Progenitor cell of endocrine pancreas (in vitro differentiated cells): ENCODE measurements at regions not wholly inside any gene's neighbourhood (a gene's known extent, or its start where the extent isn't known, plus 50 kb on each side); places are given as distances from the start of the nearest gene placed in this dataset.
"Not testable (repeated sequence)": the region's sequence is repeated elsewhere in the genome, so short reads cannot be mapped to it uniquely, and the experiment has no call there.

Experiments used
- DNase-seq: peaks from one replicate; pipeline ENCODE4 v3.0.0; 2021; ENCODE audit warnings: low spot score; ENCODE audit not compliant: unreplicated experiment
- H3K27ac Mint-ChIP-seq: 2 replicates; pipeline ENCODE4 v1.8.0; 2021; ENCODE audit warnings: mild to moderate bottlenecking, moderate library complexity, mixed read lengths
- H3K27me3 Mint-ChIP-seq: 2 replicates; pipeline ENCODE4 v1.8.0; 2021; ENCODE audit warnings: mixed read lengths
- H3K36me3 Mint-ChIP-seq: 2 replicates; pipeline ENCODE4 v1.8.0; 2022; ENCODE audit warnings: mixed read lengths; ENCODE audit not compliant: insufficient read depth
- H3K4me1 Mint-ChIP-seq: 2 replicates; pipeline ENCODE4 v1.8.0; 2021; ENCODE audit warnings: low read depth, mixed read lengths
- H3K4me3 Mint-ChIP-seq: 2 replicates; pipeline ENCODE4 v1.8.0; 2021; ENCODE audit warnings: low read depth, mild to moderate bottlenecking, moderate library complexity, mixed read lengths
- H3K9me3 Mint-ChIP-seq: 2 replicates; pipeline ENCODE4 v1.8.0; 2021; ENCODE audit warnings: low read depth, mixed read lengths
- CTCF ChIP-seq: fragments of 200-600 bp; sonication (generic); IDR thresholded peaks from one replicate; pipeline ENCODE4 v1.5.0; 2021; ENCODE audit warnings: antibody characterized with exemption, mild to moderate bottlenecking; ENCODE audit not compliant: unreplicated experiment

GRCh38 chr12:75855360-75855759 lies 176.2 kb downstream of the PHLDA1 start:
- TF ChIP-seq CTCF = no peak
- Mint-ChIP-seq H3K4me1 (peaks cover 7% of the 10 kb centered on the region), H3K27me3 (no peaks in the 10 kb centered on the region), H3K36me3 (no peaks in the 10 kb centered on the region), H3K9me3 (no peaks in the 10 kb centered on the region), H3K27ac (no peak overlapping the region), H3K4me3 (no peak overlapping the region)
- no peak for DNase-seq

GRCh38 chr12:75854681-75855309 lies 176.8 kb downstream of the PHLDA1 start:
- H3K27ac Mint-ChIP-seq = no peak overlapping the region
- H3K36me3 Mint-ChIP-seq = no peaks in the 10 kb centered on the region
- H3K27me3 Mint-ChIP-seq = peaks cover under 1% of the 10 kb centered on the region
- no peak for TF ChIP-seq CTCF
- peaks cover 8% of the 10 kb centered on the region for H3K4me1 Mint-ChIP-seq
- H3K9me3 Mint-ChIP-seq = peaks cover under 1% of the 10 kb centered on the region
- no peak overlapping the region for H3K4me3 Mint-ChIP-seq
- no peak for DNase-seq

- DNase-seq, H3K9me3 Mint-ChIP-seq, H3K27ac Mint-ChIP-seq, H3K36me3 Mint-ChIP-seq, H3K27me3 Mint-ChIP-seq, H3K4me3 Mint-ChIP-seq: not testable (repeated sequence)
- peaks cover 12% of the 10 kb centered on the region for H3K4me1 Mint-ChIP-seq
Measured at GRCh38 chr12:75854137-75854536, 177.4 kb downstream of the PHLDA1 start.

- H3K27me3 Mint-ChIP-seq = peaks cover 2% of the 10 kb centered on the region
- H3K27ac Mint-ChIP-seq = no peak overlapping the region
- no peaks in the 10 kb centered on the region for H3K36me3 Mint-ChIP-seq
- peaks cover 2% of the 10 kb centered on the region for H3K9me3 Mint-ChIP-seq
- DNase-seq = no peak
- TF ChIP-seq CTCF = no peak
- peaks cover 15% of the 10 kb centered on the region for H3K4me1 Mint-ChIP-seq
- no peak overlapping the region for H3K4me3 Mint-ChIP-seq
Measured at GRCh38 chr12:75853626-75854025, 177.9 kb downstream of the PHLDA1 start.

GRCh38 chr12:75852956-75853355 lies 178.6 kb downstream of the PHLDA1 start:
- Mint-ChIP-seq H3K27me3 (peaks cover 2% of the 10 kb centered on the region), H3K9me3 (peaks cover 2% of the 10 kb centered on the region), H3K4me3 (no peak overlapping the region), H3K36me3 (no peaks in the 10 kb centered on the region), H3K4me1 (peaks cover 22% of the 10 kb centered on the region), H3K27ac (no peak overlapping the region)
- TF ChIP-seq CTCF = no peak
- no peak for DNase-seq

GRCh38 chr12:75852143-75852542 lies 179.4 kb downstream of the PHLDA1 start:
- Mint-ChIP-seq H3K4me3 (no peak overlapping the region), H3K36me3 (no peaks in the 10 kb centered on the region), H3K9me3 (peaks cover 2% of the 10 kb centered on the region), H3K27me3 (peaks cover 2% of the 10 kb centered on the region), H3K4me1 (peaks cover 25% of the 10 kb centered on the region), H3K27ac (no peak overlapping the region)
- no peak for TF ChIP-seq CTCF
- no peak for DNase-seq
